Smooth muscle cell (in vitro differentiated cells): ENCODE measurements at regions not wholly inside any gene's neighbourhood (a gene's known extent, or its start where the extent isn't known, plus 50 kb on each side); places are given as distances from the start of the nearest gene placed in this dataset.

Source experiments
- DNase-seq: peaks from one replicate; lab custom pipeline; 2025; ENCODE audit not compliant: unreplicated experiment; lab: John Stamatoyannopoulos, UW
- H2AFZ ChIP-seq: fragments of 200-600 bp; sonication (generic); 2 replicates; pipeline ENCODE4 v1.6.0; 2016; ENCODE audit warnings: antibody characterized with exemption, low read depth, mild to moderate bottlenecking
- H3F3A ChIP-seq: fragments of 200-600 bp; sonication (generic); 2 replicates; pipeline ENCODE4 v1.6.0; 2017; ENCODE audit warnings: antibody characterized with exemption, low read depth
- H3K27ac ChIP-seq: fragments of 200-600 bp; sonication (generic); 2 replicates; pipeline ENCODE4 v1.5.1; 2016; ENCODE audit warnings: low read depth, mild to moderate bottlenecking
- H3K27me3 ChIP-seq: fragments of 200-600 bp; sonication (generic); 2 replicates; pipeline ENCODE4 v1.6.1; 2016; ENCODE audit warnings: low read depth, mild to moderate bottlenecking
- H3K36me3 ChIP-seq: fragments of 200-600 bp; sonication (generic); 2 replicates; pipeline ENCODE4 v1.5.1; 2016; ENCODE audit warnings: low read depth
- H3K4me1 ChIP-seq: fragments of 200-600 bp; sonication (generic); 2 replicates; pipeline ENCODE4 v1.5.1; 2016; ENCODE audit warnings: low read depth
- H3K4me2 ChIP-seq: fragments of 200-600 bp; sonication (generic); 2 replicates; pipeline ENCODE4 v1.6.0; 2016; ENCODE audit warnings: mild to moderate bottlenecking
- H3K4me3 ChIP-seq: fragments of 200-600 bp; sonication (generic); 2 replicates; pipeline ENCODE4 v1.5.1; 2016; ENCODE audit warnings: mild to moderate bottlenecking
- H3K79me2 ChIP-seq: fragments of 200-600 bp; sonication (generic); 2 replicates; pipeline ENCODE4 v1.6.0; 2016; ENCODE audit warnings: low read depth, mild to moderate bottlenecking
- H3K9ac ChIP-seq: fragments of 200-600 bp; sonication (generic); 2 replicates; pipeline ENCODE4 v1.6.0; 2016; ENCODE audit warnings: low read depth
- H3K9me3 ChIP-seq: fragments of 200-600 bp; sonication (generic); replicated peaks from 2 replicates; pipeline ENCODE4 v1.5.1; 2016; ENCODE audit warnings: low read depth
- H4K20me1 ChIP-seq: fragments of 200-600 bp; sonication (generic); 2 replicates; pipeline ENCODE4 v1.6.0; 2016; ENCODE audit warnings: low read depth
- WGBS: methylation state at CpG from one replicate; pipeline ENCODE4 v1.1.7; 2016; ENCODE audit warnings: low lambda C conversion rate; 5-methylcytosine and 5-hydroxymethylcytosine counted together
- TF ChIP-seq, protein P1 (sequence below): fragments of 200-600 bp; sonication (generic); IDR thresholded peaks from 2 replicates; pipeline ENCODE4 v1.5.1; 2017; ENCODE audit warnings: borderline replicate concordance, mild to moderate bottlenecking, antibody characterized with exemption; ENCODE audit not compliant: insufficient read depth, poor library complexity, severe bottlenecking

DNA sequence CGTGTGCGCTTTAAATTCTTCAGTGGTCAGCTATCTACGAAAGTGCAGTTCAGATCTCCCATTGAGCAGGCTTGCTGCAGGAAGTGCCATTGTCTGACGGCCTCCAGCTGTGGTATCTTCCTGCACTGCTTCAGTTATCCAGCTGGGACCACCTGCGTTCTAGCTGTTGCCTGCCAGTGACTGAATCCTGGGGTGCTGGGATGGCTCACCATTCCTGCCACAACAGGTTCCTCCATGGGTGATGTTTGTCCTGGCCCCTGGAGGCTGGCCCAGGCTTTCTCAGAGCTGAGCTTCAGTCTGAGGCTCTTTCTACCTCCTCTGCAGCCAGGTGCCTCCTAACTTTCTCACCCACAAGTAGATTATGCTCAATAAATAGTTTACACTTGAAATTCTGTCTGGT is 498.5 kb upstream of the HS6ST1 start:
- no peak overlapping the region for H3K27ac ChIP-seq
- H3F3A ChIP-seq = no peaks in the 10 kb centered on the region
- 80% methylated on average over 5 of the region's 5 CpGs for WGBS
- H3K4me1 ChIP-seq = no peaks in the 10 kb centered on the region
- H3K27me3 ChIP-seq = no peaks in the 10 kb centered on the region
- DNase-seq = no peak
- H3K79me2 ChIP-seq = no peaks in the 10 kb centered on the region
- no peaks in the 10 kb centered on the region for H4K20me1 ChIP-seq
- TF ChIP-seq, protein P1, sequence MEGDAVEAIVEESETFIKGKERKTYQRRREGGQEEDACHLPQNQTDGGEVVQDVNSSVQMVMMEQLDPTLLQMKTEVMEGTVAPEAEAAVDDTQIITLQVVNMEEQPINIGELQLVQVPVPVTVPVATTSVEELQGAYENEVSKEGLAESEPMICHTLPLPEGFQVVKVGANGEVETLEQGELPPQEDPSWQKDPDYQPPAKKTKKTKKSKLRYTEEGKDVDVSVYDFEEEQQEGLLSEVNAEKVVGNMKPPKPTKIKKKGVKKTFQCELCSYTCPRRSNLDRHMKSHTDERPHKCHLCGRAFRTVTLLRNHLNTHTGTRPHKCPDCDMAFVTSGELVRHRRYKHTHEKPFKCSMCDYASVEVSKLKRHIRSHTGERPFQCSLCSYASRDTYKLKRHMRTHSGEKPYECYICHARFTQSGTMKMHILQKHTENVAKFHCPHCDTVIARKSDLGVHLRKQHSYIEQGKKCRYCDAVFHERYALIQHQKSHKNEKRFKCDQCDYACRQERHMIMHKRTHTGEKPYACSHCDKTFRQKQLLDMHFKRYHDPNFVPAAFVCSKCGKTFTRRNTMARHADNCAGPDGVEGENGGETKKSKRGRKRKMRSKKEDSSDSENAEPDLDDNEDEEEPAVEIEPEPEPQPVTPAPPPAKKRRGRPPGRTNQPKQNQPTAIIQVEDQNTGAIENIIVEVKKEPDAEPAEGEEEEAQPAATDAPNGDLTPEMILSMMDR = no peak
- H3K9me3 ChIP-seq = no peaks in the 10 kb centered on the region
- H3K4me3 ChIP-seq = no peak overlapping the region
- H3K9ac ChIP-seq = no peak overlapping the region
- H3K4me2 ChIP-seq = no peak overlapping the region
- no peaks in the 10 kb centered on the region for H3K36me3 ChIP-seq
- no peak overlapping the region for H2AFZ ChIP-seq

- H2AFZ ChIP-seq = no peak overlapping the region
- H3K4me3 ChIP-seq = no peak overlapping the region
- H3K36me3 ChIP-seq = no peaks in the 10 kb centered on the region
- WGBS = 82% methylated on average over 6 of the region's 6 CpGs
- H3K4me1 ChIP-seq = no peaks in the 10 kb centered on the region
- H3K9ac ChIP-seq = no peak overlapping the region
- no peaks in the 10 kb centered on the region for H3K27me3 ChIP-seq
- no peaks in the 10 kb centered on the region for H3K79me2 ChIP-seq
- H3K4me2 ChIP-seq = no peak overlapping the region
- H3F3A ChIP-seq = no peaks in the 10 kb centered on the region
- H3K27ac ChIP-seq = no peak overlapping the region
- H4K20me1 ChIP-seq = no peaks in the 10 kb centered on the region
- H3K9me3 ChIP-seq = no peaks in the 10 kb centered on the region
- TF ChIP-seq, protein P1 = no peak
- no peak for DNase-seq
Observed at GRCh38 chr2:128817813-128818212, 499.1 kb upstream of the HS6ST1 start.

DNA sequence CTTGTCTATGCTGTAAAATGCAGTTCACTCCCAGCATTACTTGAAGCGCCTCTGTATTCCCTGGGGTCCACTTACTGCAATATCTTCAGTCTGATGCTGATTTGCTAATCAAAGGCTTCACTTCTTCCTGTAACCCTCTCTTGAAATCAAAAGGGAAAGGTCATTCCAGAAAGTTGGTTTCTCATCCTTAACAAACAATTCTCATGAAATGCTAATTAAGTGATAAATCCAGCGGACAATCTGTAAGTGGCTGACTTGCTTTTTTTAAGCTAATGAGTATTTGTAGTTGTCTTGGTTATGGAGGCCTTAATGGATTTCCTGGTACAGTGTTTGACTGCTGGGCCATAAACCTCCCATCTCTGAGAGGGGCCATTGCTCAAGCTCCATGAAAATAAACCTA is 499.6 kb upstream of the HS6ST1 start:
- Histone ChIP-seq H3K79me2 (no peaks in the 10 kb centered on the region), H3K27me3 (no peaks in the 10 kb centered on the region), H3K9ac (no peak overlapping the region), H3K27ac (no peak overlapping the region), H4K20me1 (no peaks in the 10 kb centered on the region), H3K4me1 (no peaks in the 10 kb centered on the region), H3K36me3 (no peaks in the 10 kb centered on the region), H2AFZ (no peak overlapping the region), H3K4me3 (no peak overlapping the region), H3K4me2 (no peak overlapping the region), H3F3A (no peaks in the 10 kb centered on the region), H3K9me3 (no peaks in the 10 kb centered on the region)
- DNase-seq = no peak
- TF ChIP-seq, protein P1 = no peak
- WGBS = 89% methylated on average over 2 of the region's 2 CpGs

DNA sequence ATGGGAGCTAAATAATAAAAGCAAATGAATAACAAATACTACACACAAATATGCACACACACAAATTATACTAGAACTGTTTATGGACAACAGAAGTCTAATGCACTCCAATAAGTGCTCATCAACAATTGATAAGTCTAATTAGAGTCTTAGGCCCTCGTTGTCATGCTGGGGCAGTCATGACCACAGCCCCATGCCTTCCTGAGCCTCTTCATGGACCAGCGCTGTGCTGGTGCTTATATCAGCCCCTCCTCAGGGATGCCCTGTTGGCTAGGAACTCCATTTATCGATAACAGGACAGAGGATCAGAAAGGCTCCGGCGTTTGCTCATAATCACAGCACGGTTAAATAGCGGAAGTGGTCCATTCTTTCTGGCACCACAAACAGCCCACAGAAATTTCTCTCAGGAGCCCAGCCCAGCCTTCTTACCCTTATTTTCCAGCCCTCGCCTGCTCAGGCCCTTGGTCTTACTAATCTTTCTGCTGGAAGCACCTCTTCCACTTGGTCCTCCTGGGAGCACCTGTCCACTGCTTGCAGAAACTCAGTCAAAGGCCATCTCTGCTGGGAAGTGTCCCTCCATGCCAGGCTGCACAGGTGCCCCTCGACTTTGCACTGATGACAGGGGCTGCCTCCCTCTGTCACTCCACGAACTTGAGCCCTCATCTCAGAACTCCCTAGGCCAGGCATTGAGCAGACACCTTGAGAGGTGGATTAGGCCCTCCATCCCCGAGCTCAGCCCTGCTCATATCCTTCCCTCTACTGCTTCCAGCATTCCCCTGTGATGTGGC is 500.2 kb upstream of the HS6ST1 start:
- no peaks in the 10 kb centered on the region for H3F3A ChIP-seq
- 92% methylated on average over 11 of the region's 11 CpGs for WGBS

More for the DNA sequence above, 500.2 kb upstream of the HS6ST1 start:
- H3K27ac ChIP-seq = no peak overlapping the region
- no peaks in the 10 kb centered on the region for H3K4me1 ChIP-seq
- no peaks in the 10 kb centered on the region for H4K20me1 ChIP-seq
- DNase-seq = no peak
- no peak overlapping the region for H3K4me2 ChIP-seq
- no peaks in the 10 kb centered on the region for H3K27me3 ChIP-seq
- no peak overlapping the region for H3K9ac ChIP-seq
- H3K4me3 ChIP-seq = no peak overlapping the region
- TF ChIP-seq, protein P1 = no peak
- H3K36me3 ChIP-seq = no peaks in the 10 kb centered on the region
- no peak overlapping the region for H2AFZ ChIP-seq
- no peaks in the 10 kb centered on the region for H3K9me3 ChIP-seq
- H3K79me2 ChIP-seq = no peaks in the 10 kb centered on the region
